ENCODE measurements at regions not wholly inside any gene's neighbourhood (a gene's known extent, or its start where the extent isn't known, plus 50 kb on each side); places are given as distances from the start of the nearest gene placed in this dataset.

DNA sequence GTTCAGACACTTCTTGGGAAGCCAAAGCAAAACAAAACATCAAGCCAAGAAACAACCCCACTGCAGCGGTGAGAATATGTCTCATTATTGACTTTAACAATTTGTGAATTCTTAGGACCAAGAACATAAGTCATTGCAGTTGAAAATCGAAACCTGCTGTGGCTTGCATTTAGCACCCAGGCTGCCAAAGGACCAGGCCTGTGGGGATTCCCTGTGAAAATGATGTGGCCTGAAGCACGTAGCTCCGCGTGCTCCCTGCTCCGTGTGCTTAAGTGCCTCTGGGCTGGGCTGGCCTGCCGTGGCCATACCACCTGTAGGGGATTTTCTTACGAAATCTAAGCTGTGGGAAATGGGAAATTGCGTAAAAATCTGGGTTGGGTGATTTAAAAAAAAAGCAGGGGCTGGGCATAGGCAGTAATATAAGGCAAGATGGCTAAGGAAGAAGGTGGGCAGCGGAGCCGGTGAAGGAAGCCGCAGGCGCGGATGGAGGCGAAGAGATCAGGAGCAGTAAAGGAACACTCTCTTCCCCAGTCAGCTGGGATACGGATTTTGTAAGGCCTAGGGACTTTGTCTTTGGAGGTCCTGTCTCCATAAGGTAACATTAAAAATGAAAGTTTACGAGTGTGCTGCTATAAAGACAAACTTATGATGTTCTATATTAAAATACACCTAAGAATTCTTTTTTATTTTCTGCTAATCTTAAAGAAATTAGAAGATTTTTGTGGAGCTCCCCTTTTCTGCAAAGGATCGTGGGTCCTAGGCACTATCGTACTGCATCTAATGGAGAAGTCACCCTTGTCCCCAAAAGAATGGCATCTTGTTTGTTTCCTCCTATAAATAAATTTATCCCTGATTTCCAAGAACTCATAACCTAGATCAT, 189.6 kb upstream of the SEMA6A start (continued):
- TF ChIP-seq, protein P1, sequence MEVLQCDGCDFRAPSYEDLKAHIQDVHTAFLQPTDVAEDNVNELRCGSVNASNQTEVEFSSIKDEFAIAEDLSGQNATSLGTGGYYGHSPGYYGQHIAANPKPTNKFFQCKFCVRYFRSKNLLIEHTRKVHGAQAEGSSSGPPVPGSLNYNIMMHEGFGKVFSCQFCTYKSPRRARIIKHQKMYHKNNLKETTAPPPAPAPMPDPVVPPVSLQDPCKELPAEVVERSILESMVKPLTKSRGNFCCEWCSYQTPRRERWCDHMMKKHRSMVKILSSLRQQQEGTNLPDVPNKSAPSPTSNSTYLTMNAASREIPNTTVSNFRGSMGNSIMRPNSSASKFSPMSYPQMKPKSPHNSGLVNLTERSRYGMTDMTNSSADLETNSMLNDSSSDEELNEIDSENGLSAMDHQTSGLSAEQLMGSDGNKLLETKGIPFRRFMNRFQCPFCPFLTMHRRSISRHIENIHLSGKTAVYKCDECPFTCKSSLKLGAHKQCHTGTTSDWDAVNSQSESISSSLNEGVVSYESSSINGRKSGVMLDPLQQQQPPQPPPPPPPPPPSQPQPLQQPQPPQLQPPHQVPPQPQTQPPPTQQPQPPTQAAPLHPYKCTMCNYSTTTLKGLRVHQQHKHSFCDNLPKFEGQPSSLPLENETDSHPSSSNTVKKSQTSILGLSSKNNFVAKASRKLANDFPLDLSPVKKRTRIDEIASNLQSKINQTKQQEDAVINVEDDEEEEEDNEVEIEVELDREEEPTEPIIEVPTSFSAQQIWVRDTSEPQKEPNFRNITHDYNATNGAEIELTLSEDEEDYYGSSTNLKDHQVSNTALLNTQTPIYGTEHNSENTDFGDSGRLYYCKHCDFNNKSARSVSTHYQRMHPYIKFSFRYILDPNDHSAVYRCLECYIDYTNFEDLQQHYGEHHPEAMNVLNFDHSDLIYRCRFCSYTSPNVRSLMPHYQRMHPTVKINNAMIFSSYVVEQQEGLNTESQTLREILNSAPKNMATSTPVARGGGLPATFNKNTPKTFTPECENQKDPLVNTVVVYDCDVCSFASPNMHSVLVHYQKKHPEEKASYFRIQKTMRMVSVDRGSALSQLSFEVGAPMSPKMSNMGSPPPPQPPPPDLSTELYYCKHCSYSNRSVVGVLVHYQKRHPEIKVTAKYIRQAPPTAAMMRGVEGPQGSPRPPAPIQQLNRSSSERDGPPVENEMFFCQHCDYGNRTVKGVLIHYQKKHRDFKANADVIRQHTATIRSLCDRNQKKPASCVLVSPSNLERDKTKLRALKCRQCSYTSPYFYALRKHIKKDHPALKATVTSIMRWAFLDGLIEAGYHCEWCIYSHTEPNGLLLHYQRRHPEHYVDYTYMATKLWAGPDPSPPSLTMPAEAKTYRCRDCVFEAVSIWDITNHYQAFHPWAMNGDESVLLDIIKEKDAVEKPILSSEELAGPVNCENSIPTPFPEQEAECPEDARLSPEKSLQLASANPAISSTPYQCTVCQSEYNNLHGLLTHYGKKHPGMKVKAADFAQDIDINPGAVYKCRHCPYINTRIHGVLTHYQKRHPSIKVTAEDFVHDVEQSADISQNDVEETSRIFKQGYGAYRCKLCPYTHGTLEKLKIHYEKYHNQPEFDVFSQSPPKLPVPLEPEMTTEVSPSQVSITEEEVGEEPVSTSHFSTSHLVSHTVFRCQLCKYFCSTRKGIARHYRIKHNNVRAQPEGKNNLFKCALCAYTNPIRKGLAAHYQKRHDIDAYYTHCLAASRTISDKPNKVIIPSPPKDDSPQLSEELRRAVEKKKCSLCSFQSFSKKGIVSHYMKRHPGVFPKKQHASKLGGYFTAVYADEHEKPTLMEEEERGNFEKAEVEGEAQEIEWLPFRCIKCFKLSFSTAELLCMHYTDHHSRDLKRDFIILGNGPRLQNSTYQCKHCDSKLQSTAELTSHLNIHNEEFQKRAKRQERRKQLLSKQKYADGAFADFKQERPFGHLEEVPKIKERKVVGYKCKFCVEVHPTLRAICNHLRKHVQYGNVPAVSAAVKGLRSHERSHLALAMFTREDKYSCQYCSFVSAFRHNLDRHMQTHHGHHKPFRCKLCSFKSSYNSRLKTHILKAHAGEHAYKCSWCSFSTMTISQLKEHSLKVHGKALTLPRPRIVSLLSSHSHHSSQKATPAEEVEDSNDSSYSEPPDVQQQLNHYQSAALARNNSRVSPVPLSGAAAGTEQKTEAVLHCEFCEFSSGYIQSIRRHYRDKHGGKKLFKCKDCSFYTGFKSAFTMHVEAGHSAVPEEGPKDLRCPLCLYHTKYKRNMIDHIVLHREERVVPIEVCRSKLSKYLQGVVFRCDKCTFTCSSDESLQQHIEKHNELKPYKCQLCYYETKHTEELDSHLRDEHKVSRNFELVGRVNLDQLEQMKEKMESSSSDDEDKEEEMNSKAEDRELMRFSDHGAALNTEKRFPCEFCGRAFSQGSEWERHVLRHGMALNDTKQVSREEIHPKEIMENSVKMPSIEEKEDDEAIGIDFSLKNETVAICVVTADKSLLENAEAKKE (CRISPR knock-in tag; IDR thresholded peaks at IDR 0.05) = no peak
- TF ChIP-seq NANOG (IDR thresholded peaks at IDR 0.05; ENCODE audit: borderline replicate concordance) = no peak
- TF ChIP-seq ZNF114 (CRISPR knock-in tag; IDR thresholded peaks at IDR 0.05) = no peak

DNA sequence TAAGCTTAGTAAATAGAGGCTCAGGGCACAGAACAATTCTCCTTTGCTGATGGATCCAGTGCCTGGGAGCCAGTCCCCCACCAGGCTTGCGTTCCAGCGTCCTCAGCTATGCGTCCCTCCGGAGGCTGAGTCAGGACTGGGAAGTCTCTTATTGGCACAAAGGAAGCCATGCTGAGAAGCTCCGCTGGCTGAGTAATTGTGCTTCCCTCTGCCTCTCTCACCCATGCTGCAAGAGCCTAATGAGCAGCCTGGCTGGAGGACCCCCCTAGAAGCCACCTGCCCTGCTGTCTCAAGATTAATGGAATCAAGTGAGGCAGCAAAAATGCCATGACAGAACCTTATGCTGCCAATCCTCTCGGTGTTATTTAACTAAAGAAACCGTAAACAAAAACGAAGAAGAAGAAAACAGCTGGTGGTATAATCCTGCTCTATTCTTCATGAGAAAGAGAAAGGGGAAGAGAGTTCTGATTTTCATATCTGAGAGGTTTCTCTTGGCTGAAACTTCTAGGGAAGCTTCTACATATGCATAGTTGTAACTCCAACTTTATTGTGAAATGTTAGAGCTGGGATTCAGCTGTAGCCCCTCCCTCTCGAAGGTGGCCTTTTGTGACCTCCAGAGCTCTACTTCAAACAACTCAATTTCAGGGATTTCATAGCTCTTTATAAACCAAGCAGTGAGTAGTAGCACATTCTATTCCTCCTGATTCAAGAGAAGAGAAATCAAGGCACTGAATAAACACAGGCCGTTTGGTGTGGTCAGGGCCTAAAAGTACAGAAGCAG, 185.4 kb upstream of the SEMA6A start:
- H3K4me1 Mint-ChIP-seq = peaks cover 41% of the 10 kb centered on the region
- H4K20me1 ChIP-seq (replicated peaks; ENCODE audit: insufficient read depth) = no peaks in the 10 kb centered on the region
- H3K4me3 Mint-ChIP-seq = no peak overlapping the region
- H3K36me3 ChIP-seq (ENCODE audit: insufficient read depth) = no peaks in the 10 kb centered on the region
- peaks cover 27% of the 10 kb centered on the region for H3K9me3 Mint-ChIP-seq
- DNase-seq (ENCODE audit: low spot score) (peak; percentile 32), ATAC-seq (peak; percentile 88)
- H3F3A ChIP-seq (replicated peaks; ENCODE audit: low read depth) = peaks cover 7% of the 10 kb centered on the region; the same call in 1 of the 2 replicates
- peak overlapping the region; percentile 22 for H3K4me2 ChIP-seq
- H3K4me1 ChIP-seq (ENCODE audit: insufficient read depth) = peaks cover 37% of the 10 kb centered on the region
- H3K79me2 ChIP-seq (replicated peaks; ENCODE audit: insufficient read depth) = no peaks in the 10 kb centered on the region
- H3K27me3 ChIP-seq (ENCODE audit: insufficient read depth) = no peaks in the 10 kb centered on the region
- peaks cover 33% of the 10 kb centered on the region for H3K36me3 Mint-ChIP-seq (ENCODE audit: low read depth)
- TF ChIP-seq NANOG (IDR thresholded peaks at IDR 0.05; ENCODE audit: borderline replicate concordance) (no peak), ZNF114 (CRISPR knock-in tag; IDR thresholded peaks at IDR 0.05) (no peak), CREB1 (CRISPR knock-in tag; IDR thresholded peaks at IDR 0.05; ENCODE audit: low read depth) (no peak), JUNB (IDR thresholded peaks at IDR 0.05; ENCODE audit: unreplicated experiment) (no peak)
- H3K27ac ChIP-seq (ENCODE audit: low read depth) = peak overlapping the region; percentile 22
- H3K4me3 ChIP-seq = no peak overlapping the region
- peaks cover 9% of the 10 kb centered on the region for H3K27me3 Mint-ChIP-seq (ENCODE audit: insufficient read depth, low read depth, poor library complexity)
- peak overlapping the region; percentile 39; the same call in 1 of the 2 replicates for H3K27ac Mint-ChIP-seq
- peaks cover 6% of the 10 kb centered on the region for H3K9me2 ChIP-seq (ENCODE audit: insufficient read depth)
- H2AFZ ChIP-seq = peak overlapping the region; percentile 64; the same call in 1 of the 2 replicates

Data from GM23338 (cell line).